HepG2 (cell line): ENCODE measurements at regions not wholly inside any gene's neighbourhood (a gene's known extent, or its start where the extent isn't known, plus 50 kb on each side); places are given as distances from the start of the nearest gene placed in this dataset.

Source experiments
- ATAC-seq: fragments of 200-7000 bp; cut with Tn5 transposase; 3 replicates; pipeline ENCODE4 v1.9.1; 2020; ENCODE audit warnings: mild to moderate bottlenecking, moderate library complexity
- BruUV-seq: library from RNA; stranded (reverse); fragments of 400-500 nt; replicated peaks from 2 replicates; lab custom pipeline; 2021; lab: Mats Ljungman, UMichigan
- CTCF ChIA-PET: fragments of 300-600 bp; formaldehyde crosslinking; extraction: SDS; loops from one replicate; lab custom pipeline; 2021; ENCODE audit warnings: low total read pairs, inconsistent platforms, low intra/inter-chr PET ratio; lab: Yijun Ruan, JAX
- POLR2A ChIA-PET: fragments of 350-600 bp; sonication (Branson Sonifier 250); formaldehyde crosslinking; loops from one replicate; lab custom pipeline; 2020; ENCODE audit warnings: antibody characterized with exemption, inconsistent platforms; lab: Yijun Ruan, JAX
- DNase-seq: peaks from one replicate; pipeline ENCODE4 v3.0.0-alpha.2; 2015; ENCODE audit warnings: low spot score
- FAIRE-seq: peaks from 3 replicates; lab custom pipeline; 2011; peaks lifted over from hg19 to GRCh38; lab: Jason Lieb, UNC
- H2AFZ ChIP-seq: one replicate; pipeline ENCODE4 v1.6.1; 2011; ENCODE audit warnings: low read length, inconsistent platforms
- H3K27ac ChIP-seq: fragments of 300-600 bp; 3 replicates; pipeline ENCODE4 v1.8.0; 2011; ENCODE audit warnings: mixed run types, mild to moderate bottlenecking, mixed read lengths, low read length, inconsistent platforms; ENCODE audit not compliant: insufficient read depth; ENCODE audit errors: extremely low read length
- H3K27me3 ChIP-seq, 2 experiments: fragments of 200-600 bp in 1 of 2; 2 replicates in 1 of 2; 3 replicates in 1 of 2; pipeline versions ENCODE4 v1.6.0 to v1.8.0; 2011; ENCODE audit warnings: low read length in 2 of 2, mild to moderate bottlenecking in 2 of 2, moderate library complexity in 2 of 2, inconsistent platforms in 1 of 2; ENCODE audit not compliant: insufficient read depth in 2 of 2, control insufficient read depth in 1 of 2
- H3K36me3 ChIP-seq, 2 experiments: fragments of 200-600 bp in 1 of 2; replicated peaks in 1 of 2; 2 replicates in 1 of 2; 3 replicates in 1 of 2; pipeline versions ENCODE4 v1.5.1 to v1.8.0; 2011; ENCODE audit warnings: low read length in 2 of 2, inconsistent platforms in 1 of 2; ENCODE audit not compliant: insufficient read depth in 2 of 2, control insufficient read depth in 1 of 2
- H3K4me1 ChIP-seq: 2 replicates; pipeline ENCODE4 v1.5.1; 2012; ENCODE audit warnings: low read length, inconsistent platforms; ENCODE audit not compliant: insufficient read depth
- H3K4me2 ChIP-seq: 2 replicates; pipeline ENCODE4 v1.6.0; 2011; ENCODE audit warnings: low read depth, low read length, inconsistent platforms
- H3K4me3 ChIP-seq, 3 experiments: fragments of 200-600 bp in 1 of 3; sonication (generic), shearing (Covaris generic) in 1 of 3; replicated peaks in 1 of 3; 2 replicates each; pipeline ENCODE4 v1.5.1; 2011 to 2016; ENCODE audit warnings: low read length in 3 of 3, inconsistent platforms in 2 of 3, low read depth in 2 of 3, mild to moderate bottlenecking in 2 of 3, control low read depth in 1 of 3, mixed read lengths in 1 of 3; ENCODE audit not compliant: insufficient read depth in 1 of 3
- H3K79me2 ChIP-seq: one replicate; pipeline ENCODE4 v1.6.1; 2011; ENCODE audit warnings: low read length, inconsistent platforms; ENCODE audit not compliant: insufficient read depth
- H3K9ac ChIP-seq: 2 replicates; pipeline ENCODE4 v1.6.0; 2011; ENCODE audit warnings: mild to moderate bottlenecking, low read depth, low read length, inconsistent platforms; ENCODE audit not compliant: insufficient read depth
- H3K9me3 ChIP-seq: 2 replicates; pipeline ENCODE4 v1.5.1; 2012; ENCODE audit warnings: mild to moderate bottlenecking, low read length
- H4K20me1 ChIP-seq: 2 replicates; pipeline ENCODE4 v1.6.0; 2011; ENCODE audit warnings: inconsistent platforms, mild to moderate bottlenecking, low read length, moderate library complexity; ENCODE audit not compliant: insufficient read depth
- ATAD3A ChIP-seq: sonication (generic); formaldehyde crosslinking; IDR thresholded peaks from 2 replicates; pipeline ENCODE4 v1.4.0; 2020; ENCODE audit warnings: missing genetic modification reagents
- HOXA7 ChIP-seq: sonication (generic); formaldehyde crosslinking; IDR thresholded peaks from 2 replicates; pipeline ENCODE4 v1.8.1; 2022; ENCODE audit warnings: mild to moderate bottlenecking, missing genetic modification reagents, moderate library complexity
- MTA1 ChIP-seq: sonication (generic); formaldehyde crosslinking; IDR thresholded peaks from 2 replicates; pipeline ENCODE4 v1.4.0; 2020; ENCODE audit warnings: missing genetic modification reagents, mild to moderate bottlenecking, borderline replicate concordance
- SKI ChIP-seq: fragments of 450-650 bp; IDR thresholded peaks from one replicate; pipeline ENCODE4 v1.6.1; 2018; ENCODE audit warnings: mild to moderate bottlenecking; ENCODE audit not compliant: partially characterized antibody
- SSRP1 ChIP-seq: IDR thresholded peaks from 2 replicates; pipeline ENCODE4 v1.6.1; 2016; ENCODE audit warnings: control low read depth
- TCF12 ChIP-seq, 2 experiments: fragments of 450-650 bp in 1 of 2; sonication (generic) in 1 of 2; formaldehyde crosslinking in 1 of 2; IDR thresholded peaks; 2 replicates each; pipeline versions ENCODE4 v1.6.1 to v1.8.0; 2017 to 2022; ENCODE audit warnings: antibody characterized with exemption in 1 of 2, mild to moderate bottlenecking in 1 of 2, missing genetic modification reagents in 1 of 2, moderate library complexity in 1 of 2
- THAP11 ChIP-seq: IDR thresholded peaks from 2 replicates; pipeline ENCODE4 v1.6.1; 2016; ENCODE audit warnings: missing biosample characterization, missing genetic modification reagents
- ZFP36L2 ChIP-seq: sonication (generic); formaldehyde crosslinking; IDR thresholded peaks from 2 replicates; pipeline ENCODE4 v1.4.0; 2020; ENCODE audit warnings: missing genetic modification reagents
- ZNF572 ChIP-seq: sonication (generic); formaldehyde crosslinking; IDR thresholded peaks from 2 replicates; pipeline ENCODE4 v1.5.1; 2020; ENCODE audit warnings: mild to moderate bottlenecking, missing genetic modification reagents
- WGBS: methylation state at CpG from one replicate; pipeline ENCODE4 v1.1.6; 2017; ENCODE audit warnings: low lambda C conversion rate; 5-methylcytosine and 5-hydroxymethylcytosine counted together
- in situ Hi-C: cut with HindIII; loops from 2 replicates; pipeline ENCODE4 v1.10.0; 2017; ENCODE audit warnings: low pct_unique_long_range_greater_than_20kb; ENCODE audit not compliant: extremely low pct_ligation_motif_present
- intact Hi-C: fragments of 100-400 bp; cut with micrococcal nuclease; formaldehyde crosslinking; loops from one replicate; pipeline ENCODE4 v1.10.0; 2022; ENCODE audit not compliant: unreplicated experiment

- no peak overlapping the region for H3K27ac ChIP-seq
- no peaks in the 10 kb centered on the region for H3K79me2 ChIP-seq
- no peak overlapping the region for H3K4me2 ChIP-seq
- ATAC-seq = no peak
- in situ Hi-C loops = no loop called here
- ChIA-PET CTCF (no interaction called here), POLR2A (interaction anchor here (1.2 kb wide), 1 partner anchor 31 kb away, joined by 3 read pairs; no protein-coding TSS in a partner anchor)
- peaks cover 4 to 31% of the 10 kb centered on the region in 2 experiments for H3K27me3 ChIP-seq
- no peaks in the 10 kb centered on the region for H4K20me1 ChIP-seq
- no peak overlapping the region for H3K4me3 ChIP-seq
- peaks cover 16% of the 10 kb centered on the region for H3K4me1 ChIP-seq
- H3K9ac ChIP-seq = no peak overlapping the region
- FAIRE-seq = no peak
- no TSS peak for BruUV-seq
- TF ChIP-seq ZNF572 (no peak), HOXA7 (CRISPR knock-in tag) (no peak), MTA1 (CRISPR knock-in tag) (no peak)
- intact Hi-C loops = no loop called here
- WGBS = 58% methylated on average over 9 of the region's 9 CpGs
- DNase-seq = no peak
- no peak overlapping the region for H2AFZ ChIP-seq
- no peaks in the 10 kb centered on the region for H3K36me3 ChIP-seq
- H3K9me3 ChIP-seq = no peaks in the 10 kb centered on the region
Measured at GRCh38 chr2:109721135-109721534, 73.0 kb upstream of the RGPD5 start.

GRCh38 chr2:109721626-109722025 lies 72.5 kb upstream of the RGPD5 start:
- Histone ChIP-seq H3K4me3 (no peak overlapping the region), H3K4me1 (peaks cover 17% of the 10 kb centered on the region), H3K27me3 (peaks cover 4 to 36% of the 10 kb centered on the region in 2 experiments), H3K27ac (no peak overlapping the region), H3K36me3 (no peaks in the 10 kb centered on the region), H3K9me3 (no peaks in the 10 kb centered on the region), H4K20me1 (no peaks in the 10 kb centered on the region), H3K4me2 (peak overlapping the region; percentile 1; the same call in 1 of the 2 replicates), H2AFZ (no peak overlapping the region), H3K9ac (no peak overlapping the region), H3K79me2 (no peaks in the 10 kb centered on the region)
- WGBS = 17% methylated on average over 8 of the region's 8 CpGs
- BruUV-seq = no TSS peak
- ChIA-PET CTCF (no interaction called here), POLR2A (interaction anchor here (1.2 kb wide), 1 partner anchor 31 kb away, joined by 3 read pairs; no protein-coding TSS in a partner anchor)
- ATAC-seq (peak; percentile 26), FAIRE-seq (no peak), DNase-seq (no peak)
- TF ChIP-seq SKI (no peak), ATAD3A (no peak), TCF12 (IDR thresholded peaks at IDR 0.05) (no peak), TCF12 (CRISPR knock-in tag; IDR thresholded peaks at IDR 0.05) (no peak), THAP11 (CRISPR knock-in tag) (no peak), SSRP1 (CRISPR knock-in tag) (no peak), ZFP36L2 (CRISPR knock-in tag) (no peak)
- intact Hi-C loops = no loop called here
- in situ Hi-C loops = no loop called here
